ENCODE measurements at regions not wholly inside any gene's neighbourhood (a gene's known extent, or its start where the extent isn't known, plus 50 kb on each side); places are given as distances from the start of the nearest gene placed in this dataset.
"Not testable (repeated sequence)": the region's sequence is repeated elsewhere in the genome, so short reads cannot be mapped to it uniquely, and the experiment has no call there.

- TF ChIP-seq, protein P1, sequence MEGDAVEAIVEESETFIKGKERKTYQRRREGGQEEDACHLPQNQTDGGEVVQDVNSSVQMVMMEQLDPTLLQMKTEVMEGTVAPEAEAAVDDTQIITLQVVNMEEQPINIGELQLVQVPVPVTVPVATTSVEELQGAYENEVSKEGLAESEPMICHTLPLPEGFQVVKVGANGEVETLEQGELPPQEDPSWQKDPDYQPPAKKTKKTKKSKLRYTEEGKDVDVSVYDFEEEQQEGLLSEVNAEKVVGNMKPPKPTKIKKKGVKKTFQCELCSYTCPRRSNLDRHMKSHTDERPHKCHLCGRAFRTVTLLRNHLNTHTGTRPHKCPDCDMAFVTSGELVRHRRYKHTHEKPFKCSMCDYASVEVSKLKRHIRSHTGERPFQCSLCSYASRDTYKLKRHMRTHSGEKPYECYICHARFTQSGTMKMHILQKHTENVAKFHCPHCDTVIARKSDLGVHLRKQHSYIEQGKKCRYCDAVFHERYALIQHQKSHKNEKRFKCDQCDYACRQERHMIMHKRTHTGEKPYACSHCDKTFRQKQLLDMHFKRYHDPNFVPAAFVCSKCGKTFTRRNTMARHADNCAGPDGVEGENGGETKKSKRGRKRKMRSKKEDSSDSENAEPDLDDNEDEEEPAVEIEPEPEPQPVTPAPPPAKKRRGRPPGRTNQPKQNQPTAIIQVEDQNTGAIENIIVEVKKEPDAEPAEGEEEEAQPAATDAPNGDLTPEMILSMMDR (IDR thresholded peaks at IDR 0.05; ENCODE audit: poor library complexity): not testable (repeated sequence)
- not testable (repeated sequence) for TF ChIP-seq EZH2phosphoT487 (IDR thresholded peaks at IDR 0.05; ENCODE audit: low read depth, severe bottlenecking, unreplicated experiment); EZH2 (IDR thresholded peaks at IDR 0.05; ENCODE audit: borderline replicate concordance)
Observed at GRCh38 chr7:149951579-149951978, 77.8 kb downstream of the ATP6V0E2 start.

Measured in hepatocyte (in vitro differentiated cells).